K562 (cell line): ENCODE measurements at regions not wholly inside any gene's neighbourhood (a gene's known extent, or its start where the extent isn't known, plus 50 kb on each side); places are given as distances from the start of the nearest gene placed in this dataset.

Experiments used
- E2F4 ChIP-seq: sonication (generic); formaldehyde crosslinking; IDR thresholded peaks from 2 replicates; pipeline ENCODE4 v1.8.0; 2022; ENCODE audit warnings: mild to moderate bottlenecking, low read depth, missing genetic modification reagents
- FOXJ2 ChIP-seq: fragments of 200-800 bp; sonication (Bioruptor generic); IDR thresholded peaks from 2 replicates; pipeline ENCODE4 v1.6.1; 2016; ENCODE audit warnings: missing genetic modification characterization, missing compliant biosample characterization
- IFI16 ChIP-seq: fragments of 250-450 bp; sonication (Bioruptor Pico); IDR thresholded peaks from 2 replicates; pipeline ENCODE4 v2.1.2; 2022; ENCODE audit warnings: mild to moderate bottlenecking, inconsistent platforms
- PRMT5 ChIP-seq: sonication (generic); formaldehyde crosslinking; IDR thresholded peaks from 2 replicates; pipeline ENCODE4 v1.5.0; 2020; ENCODE audit warnings: missing genetic modification reagents
- RAD51 ChIP-seq: fragments of 450-650 bp; IDR thresholded peaks from 2 replicates; pipeline ENCODE4 v1.7.1; 2016; ENCODE audit warnings: low read depth, mild to moderate bottlenecking, borderline replicate concordance
- SIN3A ChIP-seq, 2 experiments: fragments of 150-350 bp in 1 of 2; IDR thresholded peaks; 2 replicates each; pipeline ENCODE4 v1.6.1; 2011 to 2016; ENCODE audit warnings: borderline replicate concordance in 2 of 2, low read depth in 2 of 2, low read length in 2 of 2, mild to moderate bottlenecking in 2 of 2, moderate library complexity in 2 of 2; ENCODE audit not compliant: control insufficient read depth in 1 of 2
- TCF7 ChIP-seq: sonication (generic); IDR thresholded peaks from 2 replicates; pipeline ENCODE4 v1.6.1; 2016; ENCODE audit warnings: antibody characterized with exemption, borderline replicate concordance
- TRIM24 ChIP-seq, 2 experiments: fragments of 450-650 bp; IDR thresholded peaks; 2 replicates each; pipeline ENCODE4 v1.6.1; 2016
- USF1 ChIP-seq: sonication (generic); formaldehyde crosslinking; IDR thresholded peaks from 2 replicates; pipeline ENCODE4 v1.9.0; 2022; ENCODE audit warnings: mild to moderate bottlenecking, missing genetic modification reagents
- ZBTB8A ChIP-seq: fragments of 450-650 bp; IDR thresholded peaks from 2 replicates; pipeline ENCODE4 v1.6.1; 2018; ENCODE audit warnings: mild to moderate bottlenecking, moderate library complexity; ENCODE audit not compliant: partially characterized antibody
- ZFX ChIP-seq: sonication (generic); formaldehyde crosslinking; IDR thresholded peaks from 2 replicates; pipeline ENCODE4 v1.8.0; 2022; ENCODE audit warnings: mild to moderate bottlenecking, missing genetic modification reagents, moderate library complexity
- ZNF609 ChIP-seq: sonication (generic); formaldehyde crosslinking; IDR thresholded peaks from 2 replicates; pipeline ENCODE4 v1.8.1; 2023; ENCODE audit warnings: missing genetic modification reagents, mild to moderate bottlenecking, borderline replicate concordance
- ZNF644 ChIP-seq: fragments of 200-800 bp; sonication (Bioruptor generic); IDR thresholded peaks from 2 replicates; pipeline ENCODE4 v1.6.1; 2016; ENCODE audit warnings: low read depth, missing genetic modification characterization, missing compliant biosample characterization
- TF ChIP-seq, protein P1 (sequence below): fragments of 450-650 bp; formaldehyde crosslinking; IDR thresholded peaks from 2 replicates; pipeline ENCODE4 v1.4.0; 2020; ENCODE audit warnings: mild to moderate bottlenecking, mixed read lengths
- TF ChIP-seq, protein P2 (sequence below), 2 experiments: fragments of 450-650 bp in 1 of 2; sonication (generic) in 1 of 2; formaldehyde crosslinking in 1 of 2; IDR thresholded peaks in 1 of 2; conservative IDR thresholded peaks in 1 of 2; 2 replicates each; pipeline versions ENCODE4 v1.6.1 to v1.8.1; 2016 to 2023; ENCODE audit warnings: mild to moderate bottlenecking in 2 of 2, moderate library complexity in 2 of 2, inconsistent platforms in 1 of 2, missing genetic modification reagents in 1 of 2

DNA sequence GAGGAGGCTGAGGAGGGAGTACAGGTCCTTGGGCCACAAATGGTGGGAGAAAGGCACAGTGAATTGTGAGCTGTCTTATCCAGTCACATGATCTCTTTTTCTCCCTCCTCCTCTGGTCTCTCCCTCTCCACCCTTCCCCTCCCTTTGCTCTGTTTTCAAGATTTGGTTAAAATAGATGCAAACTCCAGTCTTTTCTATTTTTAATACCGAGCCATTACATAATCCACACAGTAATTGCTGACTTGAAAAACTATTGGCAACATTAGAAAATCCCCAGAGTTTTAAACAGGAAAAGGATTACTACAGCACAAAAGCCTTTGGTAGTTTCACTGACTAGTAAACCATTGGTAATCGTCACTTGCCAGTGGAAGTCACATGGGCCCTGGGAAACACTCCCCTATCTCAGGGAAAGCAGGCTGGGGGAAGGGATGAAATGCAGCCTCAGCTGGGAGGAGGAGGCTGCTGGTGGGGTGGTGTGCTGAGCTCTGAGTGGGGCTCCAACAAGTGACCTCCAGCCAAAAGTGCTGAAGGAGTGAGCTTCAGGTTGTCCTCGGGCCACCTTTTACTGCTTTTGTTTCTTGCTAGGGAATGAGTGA is 57.4 kb upstream of the PCBP1 start (continued):
- no peak for TF ChIP-seq ZBTB8A
- TF ChIP-seq ZNF644 (tag): no peak
- peak; percentile 93 for TF ChIP-seq RAD51
- TF ChIP-seq SIN3A (IDR thresholded peaks at IDR 0.05; ENCODE audit: borderline replicate concordance in 2 of 2, control insufficient read depth in 1 of 2, low read depth in 2 of 2, low read length in 2 of 2): 0 out of 4 replicates have a peak, but pooled peaks of 1 of the 2 experiments have one; percentile 40
- TF ChIP-seq, protein P1, sequence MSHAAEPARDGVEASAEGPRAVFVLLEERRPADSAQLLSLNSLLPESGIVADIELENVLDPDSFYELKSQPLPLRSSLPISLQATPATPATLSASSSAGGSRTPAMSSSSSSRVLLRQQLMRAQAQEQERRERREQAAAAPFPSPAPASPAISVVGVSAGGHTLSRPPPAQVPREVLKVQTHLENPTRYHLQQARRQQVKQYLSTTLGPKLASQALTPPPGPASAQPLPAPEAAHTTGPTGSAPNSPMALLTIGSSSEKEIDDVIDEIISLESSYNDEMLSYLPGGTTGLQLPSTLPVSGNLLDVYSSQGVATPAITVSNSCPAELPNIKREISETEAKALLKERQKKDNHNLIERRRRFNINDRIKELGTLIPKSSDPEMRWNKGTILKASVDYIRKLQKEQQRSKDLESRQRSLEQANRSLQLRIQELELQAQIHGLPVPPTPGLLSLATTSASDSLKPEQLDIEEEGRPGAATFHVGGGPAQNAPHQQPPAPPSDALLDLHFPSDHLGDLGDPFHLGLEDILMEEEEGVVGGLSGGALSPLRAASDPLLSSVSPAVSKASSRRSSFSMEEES (CRISPR knock-in tag): peak; percentile 98
- peak; percentile 51; the same call in 1 of the 2 replicates for TF ChIP-seq FOXJ2
- TF ChIP-seq USF1 (CRISPR knock-in tag): peak; percentile 89
- TF ChIP-seq TRIM24 (IDR thresholded peaks at IDR 0.05): 0 out of 4 replicates have a peak, but pooled peaks of 1 of the 2 experiments have one; percentile 29
- 0 out of 2 replicates have a peak, but pooled peaks have one; percentile 33 for TF ChIP-seq ZNF609
- TF ChIP-seq TCF7: no peak
- TF ChIP-seq IFI16: no peak
- TF ChIP-seq PRMT5 (CRISPR knock-in tag): no peak
- TF ChIP-seq, protein P2, sequence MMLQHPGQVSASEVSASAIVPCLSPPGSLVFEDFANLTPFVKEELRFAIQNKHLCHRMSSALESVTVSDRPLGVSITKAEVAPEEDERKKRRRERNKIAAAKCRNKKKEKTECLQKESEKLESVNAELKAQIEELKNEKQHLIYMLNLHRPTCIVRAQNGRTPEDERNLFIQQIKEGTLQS (IDR thresholded peaks at IDR 0.05): peak; percentile 38; the same call in 1 of the 2 replicates
- TF ChIP-seq, protein P2 (CRISPR knock-in tag; conservative IDR thresholded peaks at IDR 0.05): no peak
- no peak for TF ChIP-seq E2F4 (CRISPR knock-in tag)
- no peak; the same call in 1 of the 2 replicates for TF ChIP-seq ZFX
